ENCODE measurements at regions not wholly inside any gene's neighbourhood (a gene's known extent, or its start where the extent isn't known, plus 50 kb on each side); places are given as distances from the start of the nearest gene placed in this dataset.
"Not testable (repeated sequence)": the region's sequence is repeated elsewhere in the genome, so short reads cannot be mapped to it uniquely, and the experiment has no call there.

GRCh38 chr2:199057936-199058335 is 399.8 kb downstream of the SATB2 start:
- H3K4me3 ChIP-seq (ENCODE audit: low read depth, low read length), result no peak overlapping the region
- no peak for DNase-seq (ENCODE audit: low read depth)
- TF ChIP-seq, protein P1, sequence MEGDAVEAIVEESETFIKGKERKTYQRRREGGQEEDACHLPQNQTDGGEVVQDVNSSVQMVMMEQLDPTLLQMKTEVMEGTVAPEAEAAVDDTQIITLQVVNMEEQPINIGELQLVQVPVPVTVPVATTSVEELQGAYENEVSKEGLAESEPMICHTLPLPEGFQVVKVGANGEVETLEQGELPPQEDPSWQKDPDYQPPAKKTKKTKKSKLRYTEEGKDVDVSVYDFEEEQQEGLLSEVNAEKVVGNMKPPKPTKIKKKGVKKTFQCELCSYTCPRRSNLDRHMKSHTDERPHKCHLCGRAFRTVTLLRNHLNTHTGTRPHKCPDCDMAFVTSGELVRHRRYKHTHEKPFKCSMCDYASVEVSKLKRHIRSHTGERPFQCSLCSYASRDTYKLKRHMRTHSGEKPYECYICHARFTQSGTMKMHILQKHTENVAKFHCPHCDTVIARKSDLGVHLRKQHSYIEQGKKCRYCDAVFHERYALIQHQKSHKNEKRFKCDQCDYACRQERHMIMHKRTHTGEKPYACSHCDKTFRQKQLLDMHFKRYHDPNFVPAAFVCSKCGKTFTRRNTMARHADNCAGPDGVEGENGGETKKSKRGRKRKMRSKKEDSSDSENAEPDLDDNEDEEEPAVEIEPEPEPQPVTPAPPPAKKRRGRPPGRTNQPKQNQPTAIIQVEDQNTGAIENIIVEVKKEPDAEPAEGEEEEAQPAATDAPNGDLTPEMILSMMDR (IDR thresholded peaks at IDR 0.05; ENCODE audit: insufficient read depth, low read depth, low read length), result no peak

GRCh38 chr2:199055336-199055735 is 402.4 kb downstream of the SATB2 start:
- TF ChIP-seq, protein P1 (IDR thresholded peaks at IDR 0.05; ENCODE audit: insufficient read depth, low read depth, low read length), result no peak
- peak; percentile 12 for DNase-seq (ENCODE audit: low read depth)
- H3K4me3 ChIP-seq (ENCODE audit: low read depth, low read length), result no peak overlapping the region

DNA sequence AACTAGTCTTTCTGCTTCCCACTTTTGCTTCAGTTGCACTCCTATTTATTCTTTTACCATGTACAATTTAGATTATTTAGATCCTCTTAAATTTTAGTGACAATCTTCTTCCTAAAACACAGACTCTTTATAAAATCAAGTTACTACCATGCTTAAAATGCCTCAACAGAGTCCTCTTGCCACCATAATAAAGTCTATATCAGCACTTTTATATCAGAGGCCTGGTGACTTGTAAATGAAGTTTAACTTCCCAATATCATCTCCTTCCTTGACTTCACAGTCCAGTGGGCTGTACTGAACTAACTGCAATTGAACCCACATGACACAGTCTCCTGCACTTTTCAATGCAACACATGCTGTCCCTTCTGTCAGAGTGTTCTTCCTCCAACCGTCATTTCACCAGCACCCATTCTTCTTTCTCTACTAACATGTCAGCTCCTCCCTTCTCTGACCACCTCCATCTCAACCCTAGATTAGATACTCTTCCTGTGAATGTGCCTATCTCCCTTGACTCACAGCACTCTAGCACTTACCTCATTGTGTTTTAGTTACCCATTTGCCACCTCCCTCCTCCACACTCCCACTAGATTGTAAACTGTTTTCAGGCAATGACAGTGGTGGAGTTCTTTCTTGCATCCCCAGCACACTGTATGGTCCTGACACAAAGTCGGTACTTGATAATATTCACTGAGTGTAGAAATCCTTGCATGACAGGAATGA is 414.9 kb downstream of the SATB2 start:
- no peak overlapping the region for H3K4me3 ChIP-seq (ENCODE audit: low read depth, low read length)
- TF ChIP-seq, protein P1 (IDR thresholded peaks at IDR 0.05; ENCODE audit: insufficient read depth, low read depth, low read length), result no peak
- DNase-seq (ENCODE audit: low read depth), result no peak

DNA sequence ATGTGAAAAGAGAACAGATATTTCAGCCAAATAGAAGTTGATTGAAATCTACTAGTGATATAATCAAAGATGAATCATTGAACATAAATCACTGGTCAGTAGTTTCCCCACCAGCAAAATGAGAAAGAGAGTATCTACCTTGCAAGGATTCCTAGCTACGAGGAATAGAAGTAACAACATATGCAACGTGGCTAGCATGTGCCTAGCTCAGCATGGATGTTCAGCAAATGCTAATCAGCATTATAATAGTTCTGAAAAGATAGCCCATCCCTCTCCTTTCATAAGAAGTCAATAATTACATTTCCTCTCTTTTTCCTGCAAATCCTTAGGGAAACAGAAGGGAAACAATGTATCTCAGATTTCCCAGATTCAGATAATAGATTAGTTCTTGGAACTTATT is 417.2 kb downstream of the SATB2 start:
- H3K4me3 ChIP-seq (ENCODE audit: low read depth, low read length), result no peak overlapping the region
- DNase-seq (ENCODE audit: low read depth), result no peak
- TF ChIP-seq, protein P1 (IDR thresholded peaks at IDR 0.05; ENCODE audit: insufficient read depth, low read depth, low read length), result no peak

- DNase-seq (ENCODE audit: low read depth), result not testable (repeated sequence)
Measured at GRCh38 chr2:199033761-199034160, 424.0 kb downstream of the SATB2 start.

GRCh38 chr2:199025146-199025545 is 432.6 kb downstream of the SATB2 start:
- TF ChIP-seq, protein P1 (IDR thresholded peaks at IDR 0.05; ENCODE audit: insufficient read depth, low read depth, low read length), result no peak
- no peak for DNase-seq (ENCODE audit: low read depth)
- no peak overlapping the region for H3K4me3 ChIP-seq (ENCODE audit: low read depth, low read length)

More at GRCh38 chr2:199033761-199034160, 424.0 kb downstream of the SATB2 start:
- not testable (repeated sequence) for H3K4me3 ChIP-seq (ENCODE audit: low read depth, low read length)

DNA sequence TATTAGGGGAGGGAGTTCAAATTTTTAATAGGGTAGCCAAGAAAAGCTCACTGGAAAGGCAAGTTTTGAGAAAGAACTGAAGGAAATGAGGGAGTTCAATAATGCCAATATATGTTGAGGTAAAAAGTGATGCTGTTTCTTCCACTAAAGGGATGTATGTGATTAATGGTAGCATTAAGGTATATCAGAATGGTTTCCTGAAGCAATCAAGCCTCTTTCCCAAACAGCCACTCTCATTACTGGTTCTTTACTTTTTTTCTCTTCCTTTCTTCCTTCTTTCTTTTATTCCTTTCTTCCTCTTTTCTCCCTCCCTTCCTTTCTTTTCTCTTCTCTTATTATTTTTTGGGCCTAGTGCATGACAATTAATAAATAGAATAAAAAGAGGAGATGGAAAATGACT is 433.5 kb downstream of the SATB2 start:
- no peak overlapping the region for H3K4me3 ChIP-seq (ENCODE audit: low read depth, low read length)
- TF ChIP-seq, protein P1 (IDR thresholded peaks at IDR 0.05; ENCODE audit: insufficient read depth, low read depth, low read length), result no peak
- no peak for DNase-seq (ENCODE audit: low read depth)
